ENCODE measurements at regions not wholly inside any gene's neighbourhood (a gene's known extent, or its start where the extent isn't known, plus 50 kb on each side); places are given as distances from the start of the nearest gene placed in this dataset.

GRCh38 chr6:18675881-18676280, 288.7 kb downstream of the RNF144B start:
- no peak overlapping the region for H3K27ac ChIP-seq
- WGBS, 2 donors = 25 to 46% methylated on average over 2 of the region's 2 CpGs
- ATAC-seq (no peak), DNase-seq (no peak)
- intact Hi-C loops (cut with DNase I) = no loop called here
- H3K4me3 ChIP-seq = no peak overlapping the region
- no peaks in the 10 kb centered on the region for H3K27me3 ChIP-seq
- no peaks in the 10 kb centered on the region for H3K4me1 ChIP-seq
- no peaks in the 10 kb centered on the region for H3K36me3 ChIP-seq (replicated peaks in 1 of 2; ENCODE audit: insufficient read depth in 1 of 2, low read depth in 2 of 2)
- no peak for TF ChIP-seq POLR2A (IDR thresholded peaks at IDR 0.05)
- no peak for TF ChIP-seq CTCF (IDR thresholded peaks at IDR 0.05)
- no peaks in the 10 kb centered on the region for H3K9me3 ChIP-seq

- TF ChIP-seq CTCF (IDR thresholded peaks at IDR 0.05) (no peak), POLR2A (IDR thresholded peaks at IDR 0.05) (no peak)
- ATAC-seq (no peak), DNase-seq (no peak)
- intact Hi-C loops (cut with DNase I) = no loop called here
- 79 to 80% methylated on average over 7 of the region's 7 CpGs for WGBS, 2 donors
- no peaks in the 10 kb centered on the region for H3K27me3 ChIP-seq
- H3K9me3 ChIP-seq = no peaks in the 10 kb centered on the region
- H3K4me1 ChIP-seq = no peaks in the 10 kb centered on the region
- H3K36me3 ChIP-seq (replicated peaks in 1 of 2; ENCODE audit: insufficient read depth in 1 of 2, low read depth in 2 of 2) = no peaks in the 10 kb centered on the region
- no peak overlapping the region for H3K4me3 ChIP-seq
- no peak overlapping the region for H3K27ac ChIP-seq
Measured at GRCh38 chr6:18676548-18676947, 289.4 kb downstream of the RNF144B start.

GRCh38 chr6:18680842-18681241, 293.7 kb downstream of the RNF144B start:
- TF ChIP-seq POLR2A (IDR thresholded peaks at IDR 0.05) (no peak), CTCF (IDR thresholded peaks at IDR 0.05) (no peak)

GRCh38 chr6:18681832-18682503, 294.8 kb downstream of the RNF144B start:
- no peak for TF ChIP-seq CTCF (IDR thresholded peaks at IDR 0.05)
- TF ChIP-seq POLR2A (IDR thresholded peaks at IDR 0.05) = no peak
- 55 to 59% methylated on average over 5 of the region's 5 CpGs for WGBS, 2 donors
- no peak overlapping the region for H3K27ac ChIP-seq

More at GRCh38 chr6:18680842-18681241, 293.7 kb downstream of the RNF144B start:
- intact Hi-C loops (cut with DNase I) = no loop called here
- ATAC-seq = no peak
- no peak for DNase-seq
- no peaks in the 10 kb centered on the region for H3K4me1 ChIP-seq
- no peak overlapping the region for H3K27ac ChIP-seq
- H3K4me3 ChIP-seq = no peak overlapping the region
- H3K9me3 ChIP-seq = no peaks in the 10 kb centered on the region
- H3K36me3 ChIP-seq (replicated peaks in 1 of 2; ENCODE audit: insufficient read depth in 1 of 2, low read depth in 2 of 2) = no peaks in the 10 kb centered on the region
- no peaks in the 10 kb centered on the region for H3K27me3 ChIP-seq

GRCh38 chr6:18684343-18684742, 297.2 kb downstream of the RNF144B start:
- intact Hi-C loops (cut with DNase I) = no loop called here

More at GRCh38 chr6:18681832-18682503, 294.8 kb downstream of the RNF144B start:
- Histone ChIP-seq H3K36me3 (replicated peaks in 1 of 2; ENCODE audit: insufficient read depth in 1 of 2, low read depth in 2 of 2) (no peaks in the 10 kb centered on the region), H3K4me1 (no peaks in the 10 kb centered on the region), H3K4me3 (no peak overlapping the region), H3K27me3 (no peaks in the 10 kb centered on the region), H3K9me3 (no peaks in the 10 kb centered on the region)
- ATAC-seq (no peak), DNase-seq (no peak)
- intact Hi-C loops (cut with DNase I) = no loop called here

More at GRCh38 chr6:18684343-18684742, 297.2 kb downstream of the RNF144B start:
- no peak overlapping the region for H3K4me3 ChIP-seq
- ATAC-seq (no peak), DNase-seq (no peak)
- TF ChIP-seq POLR2A (IDR thresholded peaks at IDR 0.05) (no peak), CTCF (IDR thresholded peaks at IDR 0.05) (no peak)
- no peaks in the 10 kb centered on the region for H3K9me3 ChIP-seq
- H3K36me3 ChIP-seq (replicated peaks in 1 of 2; ENCODE audit: insufficient read depth in 1 of 2, low read depth in 2 of 2) = no peaks in the 10 kb centered on the region
- WGBS, 2 donors = 38 to 62% methylated on average over 3 of the region's 3 CpGs
- H3K27me3 ChIP-seq = no peaks in the 10 kb centered on the region
- no peak overlapping the region for H3K27ac ChIP-seq
- no peaks in the 10 kb centered on the region for H3K4me1 ChIP-seq
